GM13976 (cell line): ENCODE measurements at regions not wholly inside any gene's neighbourhood (a gene's known extent, or its start where the extent isn't known, plus 50 kb on each side); places are given as distances from the start of the nearest gene placed in this dataset.
"Not testable (repeated sequence)": the region's sequence is repeated elsewhere in the genome, so short reads cannot be mapped to it uniquely, and the experiment has no call there.

Experiments used
- DNase-seq: peaks from one replicate; pipeline ENCODE4 v3.0.0; 2012; ENCODE audit warnings: low spot score
- CTCF ChIP-seq: IDR thresholded peaks from 2 replicates; pipeline ENCODE4 v1.5.1; 2012; ENCODE audit warnings: borderline replicate concordance, mild to moderate bottlenecking; ENCODE audit not compliant: insufficient read depth; ENCODE audit errors: extremely low read depth, missing control alignments, control extremely low read depth
- in situ Hi-C: fragments of 300-500 bp; cut with MboI; formaldehyde crosslinking; loops from one replicate; pipeline ENCODE4 v1.12.0; 2022; ENCODE audit warnings: low sequenced_read_pairs, mixed read lengths, inconsistent platforms; ENCODE audit not compliant: unreplicated experiment

DNA sequence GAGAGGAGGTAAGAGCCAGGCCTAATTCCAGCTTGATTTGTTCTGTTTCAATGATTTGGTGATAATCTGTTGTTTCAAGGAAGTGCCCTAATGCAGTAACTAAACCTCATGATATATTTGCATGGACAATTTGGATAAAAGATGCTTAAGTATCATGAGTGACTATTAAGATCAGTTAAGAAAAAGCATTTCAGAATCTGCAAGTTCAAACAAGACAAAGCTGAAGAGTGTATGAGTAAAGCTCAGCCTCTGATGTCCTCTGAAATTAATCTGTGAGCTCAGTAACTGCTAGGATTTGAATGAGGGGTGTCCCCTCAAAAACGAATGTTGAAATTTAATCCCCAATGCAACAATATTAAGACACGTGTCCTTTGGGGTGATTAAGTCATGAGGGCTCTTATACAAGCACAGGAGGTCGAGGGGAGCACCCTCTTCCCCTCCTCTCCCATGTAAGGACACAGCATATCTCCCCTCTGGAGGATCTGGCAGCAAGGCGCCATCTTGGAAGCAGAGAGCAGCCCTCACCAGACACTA, 949.2 kb downstream of the GALC start:
- no peak for DNase-seq
- no peak for TF ChIP-seq CTCF
- in situ Hi-C loops: no loop called here

DNA sequence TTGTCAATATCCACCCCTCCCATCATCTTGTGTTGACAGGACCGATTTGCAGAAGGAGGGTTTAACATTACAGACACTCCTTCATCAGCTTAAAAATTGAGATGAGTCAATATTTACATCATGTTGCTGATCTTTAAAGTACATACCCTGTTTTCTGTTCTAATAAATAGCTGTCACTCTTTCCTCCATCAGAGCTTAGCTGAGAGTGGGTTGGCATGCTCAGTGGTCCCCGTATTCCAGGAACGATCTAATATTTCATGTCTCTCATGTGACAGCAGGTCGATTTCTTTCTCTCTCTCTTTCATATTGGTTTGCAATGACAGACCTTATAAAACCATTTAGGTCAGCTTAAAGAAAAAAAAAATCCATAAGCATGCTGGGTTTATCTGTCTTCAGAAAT, 950.6 kb downstream of the GALC start:
- no peak for DNase-seq
- in situ Hi-C loops: no loop called here
- TF ChIP-seq CTCF: no peak

- TF ChIP-seq CTCF: no peak
- in situ Hi-C loops: no loop called here
Measured at GRCh38 chr14:87041290-87042020, 951.5 kb downstream of the GALC start.

GRCh38 chr14:87034680-87035079, 958.3 kb downstream of the GALC start:
- TF ChIP-seq CTCF: no peak
- DNase-seq: no peak
- in situ Hi-C loops: no loop called here

More at GRCh38 chr14:87041290-87042020, 951.5 kb downstream of the GALC start:
- no peak for DNase-seq

- no peak for DNase-seq
- in situ Hi-C loops: no loop called here
- no peak for TF ChIP-seq CTCF
Measured at GRCh38 chr14:87030197-87030596, 962.8 kb downstream of the GALC start.

- in situ Hi-C loops, DNase-seq: not testable (repeated sequence)
Measured at GRCh38 chr14:87020106-87020505, 972.9 kb downstream of the GALC start.

DNA sequence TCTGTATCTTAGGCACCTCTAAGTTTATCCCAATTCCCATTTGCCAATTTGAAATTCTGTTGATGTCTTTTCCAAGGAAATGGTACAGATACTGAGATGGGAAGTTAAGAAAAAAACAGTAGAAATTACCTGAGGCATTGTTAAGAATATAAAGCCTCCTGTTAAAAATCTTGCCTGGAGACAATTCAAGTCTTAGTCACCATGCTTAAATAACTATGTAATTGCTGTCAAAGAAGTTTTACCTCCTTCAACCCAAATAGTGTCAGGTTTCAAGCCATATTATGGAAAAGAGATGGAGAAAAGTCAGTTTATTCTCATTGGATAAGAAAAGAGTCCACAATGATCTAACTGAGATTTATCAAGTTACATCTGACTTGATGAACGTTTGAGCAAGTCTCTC, 974.7 kb downstream of the GALC start:
- DNase-seq: no peak
- TF ChIP-seq CTCF: no peak
- in situ Hi-C loops: no loop called here
